GM12878 (cell line): ENCODE measurements at regions not wholly inside any gene's neighbourhood (a gene's known extent, or its start where the extent isn't known, plus 50 kb on each side); places are given as distances from the start of the nearest gene placed in this dataset.

Experiments used
- BCL11A ChIP-seq: IDR thresholded peaks from 2 replicates; pipeline ENCODE4 v1.6.1; 2011; ENCODE audit warnings: low read depth, low read length
- BRCA1 ChIP-seq: IDR thresholded peaks from 2 replicates; pipeline ENCODE4 v1.6.1; 2011; ENCODE audit warnings: low read depth, low read length, improper control_type of control experiment
- HDAC2 ChIP-seq: fragments of 200-600 bp; sonication (generic); IDR thresholded peaks from 2 replicates; pipeline ENCODE4 v1.6.1; 2017
- KDM1A ChIP-seq: fragments of 200-600 bp; sonication (generic); IDR thresholded peaks from 2 replicates; pipeline ENCODE4 v1.6.1; 2016; ENCODE audit warnings: borderline replicate concordance
- MEF2B ChIP-seq: fragments of 450-650 bp; IDR thresholded peaks from 2 replicates; pipeline ENCODE4 v1.6.1; 2018; ENCODE audit warnings: mild to moderate bottlenecking, moderate library complexity; ENCODE audit not compliant: partially characterized antibody, poor library complexity, severe bottlenecking
- MXI1 ChIP-seq: fragments of 150-350 bp; IDR thresholded peaks from 2 replicates; pipeline ENCODE4 v1.6.1; 2011; ENCODE audit warnings: low read depth, mild to moderate bottlenecking, inconsistent platforms, low read length, improper control_type of control experiment
- POLR2AphosphoS5 ChIP-seq: IDR thresholded peaks from 2 replicates; pipeline ENCODE4 v1.6.1; 2011; ENCODE audit warnings: mild to moderate bottlenecking, low read length, inconsistent platforms
- SIN3A ChIP-seq: IDR thresholded peaks from 2 replicates; pipeline ENCODE4 v1.6.1; 2012; ENCODE audit warnings: low read depth, low read length, improper control_type of control experiment
- SREBF2 ChIP-seq: IDR thresholded peaks from 2 replicates; pipeline ENCODE4 v1.6.1; 2012; ENCODE audit warnings: mild to moderate bottlenecking, low read length
- TARDBP ChIP-seq: IDR thresholded peaks from 2 replicates; pipeline ENCODE4 v1.6.1; 2016; ENCODE audit warnings: borderline replicate concordance
- TCF3 ChIP-seq: IDR thresholded peaks from 2 replicates; pipeline ENCODE4 v1.6.1; 2012; ENCODE audit warnings: low read depth, mild to moderate bottlenecking, low read length, borderline replicate concordance; ENCODE audit not compliant: insufficient read depth
- WRNIP1 ChIP-seq: IDR thresholded peaks from 2 replicates; pipeline ENCODE4 v1.6.1; 2011; ENCODE audit warnings: low read depth, low read length, improper control_type of control experiment, borderline replicate concordance
- ZSCAN29 ChIP-seq: fragments of 450-650 bp; IDR thresholded peaks from 2 replicates; pipeline ENCODE4 v1.6.1; 2017; ENCODE audit warnings: mild to moderate bottlenecking, moderate library complexity
- TF ChIP-seq, protein P1 (sequence below): fragments of 450-650 bp; IDR thresholded peaks from 2 replicates; pipeline ENCODE4 v1.6.1; 2017; ENCODE audit warnings: antibody characterized with exemption, mild to moderate bottlenecking, moderate library complexity

DNA sequence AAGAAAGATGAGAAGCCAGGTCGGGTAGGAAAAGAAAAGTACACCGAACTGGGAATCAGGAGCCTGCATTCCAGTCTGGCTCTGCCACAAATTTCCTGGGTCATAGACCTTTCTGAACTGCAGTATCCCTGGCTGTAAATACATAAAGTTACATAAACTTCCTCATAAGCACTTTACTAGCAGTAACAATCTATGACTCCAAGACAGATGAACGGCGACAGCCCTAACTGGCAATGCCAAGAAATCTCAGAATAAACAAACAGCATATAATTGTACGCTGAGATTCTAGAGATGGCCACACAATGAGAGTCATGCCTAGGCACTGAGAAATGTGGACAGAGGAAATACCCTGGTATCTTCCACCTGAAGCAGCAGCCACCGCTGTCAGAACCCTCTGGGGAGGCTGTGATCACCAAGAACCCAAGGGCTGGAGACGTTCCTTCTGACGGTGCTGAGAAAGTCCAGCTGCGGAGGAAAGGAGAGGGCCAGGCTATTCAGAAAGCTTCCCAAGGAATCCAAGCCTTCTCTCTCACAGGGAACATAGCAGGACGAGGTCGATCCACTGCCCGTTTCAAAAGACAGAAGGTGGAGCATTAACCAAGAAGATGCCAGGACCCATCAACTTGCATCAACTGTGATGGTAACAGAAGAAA lies 89.3 kb upstream of the SLC66A3 start (continued):
- TF ChIP-seq, protein P1, sequence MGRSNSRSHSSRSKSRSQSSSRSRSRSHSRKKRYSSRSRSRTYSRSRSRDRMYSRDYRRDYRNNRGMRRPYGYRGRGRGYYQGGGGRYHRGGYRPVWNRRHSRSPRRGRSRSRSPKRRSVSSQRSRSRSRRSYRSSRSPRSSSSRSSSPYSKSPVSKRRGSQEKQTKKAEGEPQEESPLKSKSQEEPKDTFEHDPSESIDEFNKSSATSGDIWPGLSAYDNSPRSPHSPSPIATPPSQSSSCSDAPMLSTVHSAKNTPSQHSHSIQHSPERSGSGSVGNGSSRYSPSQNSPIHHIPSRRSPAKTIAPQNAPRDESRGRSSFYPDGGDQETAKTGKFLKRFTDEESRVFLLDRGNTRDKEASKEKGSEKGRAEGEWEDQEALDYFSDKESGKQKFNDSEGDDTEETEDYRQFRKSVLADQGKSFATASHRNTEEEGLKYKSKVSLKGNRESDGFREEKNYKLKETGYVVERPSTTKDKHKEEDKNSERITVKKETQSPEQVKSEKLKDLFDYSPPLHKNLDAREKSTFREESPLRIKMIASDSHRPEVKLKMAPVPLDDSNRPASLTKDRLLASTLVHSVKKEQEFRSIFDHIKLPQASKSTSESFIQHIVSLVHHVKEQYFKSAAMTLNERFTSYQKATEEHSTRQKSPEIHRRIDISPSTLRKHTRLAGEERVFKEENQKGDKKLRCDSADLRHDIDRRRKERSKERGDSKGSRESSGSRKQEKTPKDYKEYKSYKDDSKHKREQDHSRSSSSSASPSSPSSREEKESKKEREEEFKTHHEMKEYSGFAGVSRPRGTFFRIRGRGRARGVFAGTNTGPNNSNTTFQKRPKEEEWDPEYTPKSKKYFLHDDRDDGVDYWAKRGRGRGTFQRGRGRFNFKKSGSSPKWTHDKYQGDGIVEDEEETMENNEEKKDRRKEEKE: no peak
- TF ChIP-seq WRNIP1 (no peak), MXI1 (no peak), BRCA1 (no peak), MEF2B (no peak), HDAC2 (no peak), SREBF2 (no peak), POLR2AphosphoS5 (no peak), TARDBP (no peak), TCF3 (no peak), ZSCAN29 (no peak), BCL11A (no peak), KDM1A (no peak), SIN3A (no peak)
